GM12801 (cell line): ENCODE measurements at regions not wholly inside any gene's neighbourhood (a gene's known extent, or its start where the extent isn't known, plus 50 kb on each side); places are given as distances from the start of the nearest gene placed in this dataset.

Experiments used
- CTCF ChIP-seq: IDR thresholded peaks from one replicate; pipeline ENCODE4 v1.5.1; 2011; ENCODE audit warnings: control low read depth; ENCODE audit not compliant: insufficient read length; ENCODE audit errors: extremely low read depth

- TF ChIP-seq CTCF: no peak
Observed at GRCh38 chr2:16461672-16462071, 204.0 kb downstream of the CYRIA start.

GRCh38 chr2:16459606-16460005 lies 206.0 kb downstream of the CYRIA start:
- TF ChIP-seq CTCF: no peak

- TF ChIP-seq CTCF: no peak
Observed at GRCh38 chr2:16454621-16455020, 211.0 kb downstream of the CYRIA start.

GRCh38 chr2:16452123-16452522 lies 213.5 kb downstream of the CYRIA start:
- no peak for TF ChIP-seq CTCF

- TF ChIP-seq CTCF: no peak
Observed at GRCh38 chr2:16446706-16447105, 218.9 kb downstream of the CYRIA start.

- no peak for TF ChIP-seq CTCF
Observed at GRCh38 chr2:16442971-16443370, 222.7 kb downstream of the CYRIA start.

- no peak for TF ChIP-seq CTCF
Observed at GRCh38 chr2:16441431-16441830, 224.2 kb downstream of the CYRIA start.

- no peak for TF ChIP-seq CTCF
Observed at GRCh38 chr2:16440898-16441297, 224.7 kb downstream of the CYRIA start.
